RKO (cell line): ENCODE measurements at regions not wholly inside any gene's neighbourhood (a gene's known extent, or its start where the extent isn't known, plus 50 kb on each side); places are given as distances from the start of the nearest gene placed in this dataset.
"Not testable (repeated sequence)": the region's sequence is repeated elsewhere in the genome, so short reads cannot be mapped to it uniquely, and the experiment has no call there.

Experiments
- DNase-seq: peaks from one replicate; pipeline ENCODE4 v3.0.0-alpha.2; 2016; ENCODE audit warnings: low spot score

DNA sequence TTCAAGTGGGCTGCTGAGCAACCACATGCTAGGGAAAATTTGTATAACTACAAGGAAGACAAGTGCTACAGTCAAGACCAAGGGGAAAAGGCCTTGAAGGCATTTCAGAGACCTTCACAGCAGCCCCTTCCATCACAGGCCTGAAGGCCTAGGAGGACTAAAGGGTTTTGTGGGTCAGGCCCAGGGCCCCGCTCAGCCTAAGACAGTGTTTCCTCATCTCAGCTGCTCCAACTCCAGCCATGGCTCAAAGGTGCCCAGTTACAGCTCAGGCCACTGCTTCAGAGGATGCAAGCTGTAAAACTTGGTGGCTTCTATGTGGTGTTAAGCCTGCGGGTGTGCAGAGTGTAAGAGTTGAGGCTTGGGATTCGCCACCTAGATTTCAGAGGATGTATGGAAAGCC lies 260.5 kb downstream of the NXPE2 start:
- no peak for DNase-seq

DNA sequence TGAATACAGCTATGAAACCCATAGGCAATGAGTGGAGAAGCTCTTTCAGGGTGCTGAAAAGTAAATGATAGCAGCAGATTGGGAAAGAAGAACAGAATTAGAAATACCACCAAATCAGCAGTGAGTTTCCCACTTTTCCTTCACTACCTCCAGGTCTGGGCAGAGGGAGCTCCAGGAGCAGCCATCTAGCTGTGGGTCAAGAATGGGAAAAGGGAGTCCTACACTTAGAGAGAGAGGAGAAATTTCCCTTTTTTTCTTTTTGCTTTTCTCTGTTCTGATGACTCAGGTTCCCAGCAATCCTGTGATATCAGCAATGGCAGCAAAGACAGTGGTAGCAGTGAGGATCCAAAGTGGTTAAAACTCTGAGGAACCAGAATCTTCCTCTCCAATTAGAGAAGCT lies 263.9 kb downstream of the NXPE2 start:
- DNase-seq = no peak

DNA sequence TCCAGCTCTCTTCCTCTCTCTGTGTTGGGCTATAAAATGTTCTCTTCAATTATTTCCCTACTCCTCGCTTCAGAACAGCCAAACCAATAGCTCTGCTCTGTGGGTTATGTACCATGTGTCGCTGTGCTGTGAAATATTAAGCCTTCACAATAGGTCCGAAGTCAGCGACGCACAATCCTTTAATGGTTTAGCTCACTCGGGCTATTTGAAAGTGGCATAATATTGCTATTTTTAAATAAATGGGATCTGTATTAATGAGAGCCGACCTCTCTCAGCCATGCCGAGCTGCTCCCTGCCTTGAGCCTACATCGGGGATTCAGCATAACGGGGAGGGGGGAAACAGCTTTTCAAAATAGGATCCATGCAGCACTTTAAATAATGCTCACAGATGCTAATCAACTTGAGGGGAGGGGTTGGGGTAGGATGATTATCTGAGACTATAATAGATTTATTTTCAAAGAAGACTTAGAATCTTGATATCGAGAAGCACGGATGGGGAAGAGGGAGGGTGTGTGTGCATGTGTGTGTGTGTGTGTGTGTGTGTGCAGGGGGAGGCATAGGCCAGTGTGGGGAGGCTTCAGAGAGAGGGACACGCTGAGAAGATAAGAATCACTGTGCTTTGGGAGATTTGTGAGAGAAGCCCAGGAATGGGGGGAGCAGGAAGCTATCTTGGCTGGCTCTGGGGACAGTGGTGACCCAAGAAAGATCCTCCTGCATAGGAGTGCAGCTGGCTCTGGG lies 271.5 kb downstream of the NXPE2 start:
- DNase-seq = no peak

DNA sequence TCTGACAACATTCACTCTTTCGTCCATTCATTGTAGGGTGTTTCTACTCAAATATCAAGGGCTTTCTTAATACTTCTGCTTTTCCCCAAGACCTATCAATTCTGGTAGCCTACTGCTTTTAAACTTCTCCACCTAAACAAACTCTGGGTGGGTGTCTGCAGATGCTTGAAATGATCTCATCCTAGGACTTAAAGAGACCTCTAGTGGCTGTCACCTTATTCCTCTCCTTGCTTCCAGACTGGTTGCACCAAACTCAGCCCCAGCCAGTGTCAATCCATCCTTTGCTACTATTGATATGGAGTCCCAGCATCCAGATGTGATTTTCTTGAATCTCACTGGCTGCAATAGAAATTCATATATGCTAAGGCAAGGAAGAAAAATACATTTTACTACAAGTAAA lies 274.7 kb downstream of the NXPE2 start:
- no peak for DNase-seq

DNA sequence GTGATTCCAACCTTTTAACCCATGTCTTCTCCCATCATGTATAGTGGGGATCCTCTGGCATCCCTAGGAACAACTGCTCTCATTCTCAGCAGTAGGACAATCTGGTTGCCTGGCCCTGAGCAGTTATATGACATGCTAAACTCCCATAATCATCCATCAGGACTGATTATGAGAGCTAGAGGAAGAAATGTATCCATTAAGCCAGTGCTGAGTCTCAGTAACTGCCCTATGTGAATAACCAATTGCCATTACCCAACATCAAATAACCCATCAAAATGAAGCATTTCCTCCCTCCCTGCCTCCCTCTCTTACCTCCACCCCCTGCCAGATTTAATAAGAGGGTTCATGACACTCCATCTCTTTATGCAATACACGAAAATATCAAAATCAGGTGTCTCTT lies 277.6 kb downstream of the NXPE2 start:
- DNase-seq = no peak

DNA sequence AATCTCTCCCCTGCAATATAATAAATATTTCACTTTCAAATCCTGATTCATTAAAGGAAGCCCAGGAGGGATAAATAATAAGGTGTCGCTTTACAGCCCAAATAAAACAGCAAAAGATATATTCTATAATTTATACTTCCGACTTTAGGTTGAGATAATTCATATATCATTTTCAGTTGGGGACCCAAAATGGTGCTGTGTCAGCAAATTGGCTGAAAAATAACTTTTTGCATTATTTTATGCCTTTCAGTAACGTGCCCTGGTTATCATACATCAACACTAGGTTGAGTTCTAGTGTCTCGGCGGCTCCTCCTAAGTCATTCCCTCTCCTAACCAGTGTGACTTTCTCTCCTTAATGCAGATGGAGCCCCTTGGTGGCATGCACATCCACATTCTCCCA lies 278.2 kb downstream of the NXPE2 start:
- DNase-seq = no peak

DNA sequence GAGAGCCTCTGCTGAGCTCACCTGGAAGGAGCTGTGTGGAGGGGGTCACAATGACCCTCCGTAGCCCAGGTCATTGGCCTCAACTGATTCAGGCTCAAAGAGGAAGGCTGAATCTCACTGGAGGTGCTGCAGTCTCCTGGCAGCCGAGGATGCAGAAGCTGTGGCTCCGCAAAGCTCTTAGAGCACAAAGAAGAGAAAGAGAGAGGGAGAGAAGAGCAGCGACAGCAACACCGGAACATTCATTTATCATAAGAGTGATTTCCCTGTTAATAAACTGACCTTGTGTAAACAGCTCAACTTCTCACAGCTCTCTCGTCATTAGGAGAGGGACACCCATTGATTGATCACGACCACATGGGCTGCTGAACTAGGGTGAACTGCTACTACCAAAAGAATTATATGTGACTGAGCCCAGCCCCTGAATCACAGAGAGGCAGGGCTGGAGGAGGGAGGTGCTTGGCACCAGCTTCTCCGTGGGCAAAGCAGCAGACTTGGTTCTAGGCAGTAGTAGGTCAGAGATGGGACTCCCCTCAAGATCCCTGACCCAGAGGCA lies 281.7 kb downstream of the NXPE2 start:
- no peak for DNase-seq

DNA sequence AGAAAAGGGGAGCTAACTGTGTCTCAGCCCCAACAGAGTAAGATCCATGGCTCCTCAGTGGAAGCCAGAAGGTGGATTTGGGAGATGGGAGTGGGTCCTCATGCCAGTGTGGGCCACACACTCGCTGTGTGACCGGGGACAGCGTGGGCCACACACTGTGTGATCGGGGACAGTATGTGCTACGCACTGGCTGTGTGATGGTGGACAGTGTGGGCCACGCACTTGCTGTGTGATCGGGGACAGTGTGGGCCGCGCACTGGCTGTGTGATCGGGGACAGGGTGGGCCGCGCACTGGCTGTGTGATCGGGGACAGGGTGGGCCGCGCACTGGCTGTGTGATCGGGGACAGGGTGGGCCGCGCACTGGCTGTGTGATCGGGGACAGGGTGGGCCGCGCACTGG lies 282.5 kb downstream of the NXPE2 start:
- not testable (repeated sequence) for DNase-seq

DNA sequence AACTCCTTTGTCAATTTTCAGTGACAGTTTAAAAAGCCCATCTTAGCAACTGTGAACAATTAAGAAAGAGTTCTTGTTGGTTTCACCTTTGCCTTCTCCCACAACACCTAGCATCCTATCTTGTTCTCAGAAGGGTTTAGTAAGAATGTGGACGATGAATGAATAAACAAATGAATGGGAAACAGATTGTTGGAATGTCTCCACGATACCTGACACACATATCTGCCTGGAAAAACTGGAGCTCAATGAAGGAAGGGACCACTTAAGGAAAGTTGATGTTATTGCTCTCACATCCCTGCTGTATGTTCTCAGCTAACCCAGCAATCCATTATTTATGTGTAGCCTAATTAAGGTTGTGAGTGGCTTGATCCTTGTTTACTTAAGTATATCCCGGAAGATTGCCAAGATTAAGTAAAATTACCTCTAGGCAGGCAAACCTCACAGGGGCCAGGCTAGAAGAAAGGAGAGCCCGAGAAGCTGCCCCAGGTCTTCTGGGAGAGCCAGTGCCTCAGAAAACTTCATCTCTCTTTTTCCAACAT lies 286.4 kb downstream of the NXPE2 start:
- no peak for DNase-seq

DNA sequence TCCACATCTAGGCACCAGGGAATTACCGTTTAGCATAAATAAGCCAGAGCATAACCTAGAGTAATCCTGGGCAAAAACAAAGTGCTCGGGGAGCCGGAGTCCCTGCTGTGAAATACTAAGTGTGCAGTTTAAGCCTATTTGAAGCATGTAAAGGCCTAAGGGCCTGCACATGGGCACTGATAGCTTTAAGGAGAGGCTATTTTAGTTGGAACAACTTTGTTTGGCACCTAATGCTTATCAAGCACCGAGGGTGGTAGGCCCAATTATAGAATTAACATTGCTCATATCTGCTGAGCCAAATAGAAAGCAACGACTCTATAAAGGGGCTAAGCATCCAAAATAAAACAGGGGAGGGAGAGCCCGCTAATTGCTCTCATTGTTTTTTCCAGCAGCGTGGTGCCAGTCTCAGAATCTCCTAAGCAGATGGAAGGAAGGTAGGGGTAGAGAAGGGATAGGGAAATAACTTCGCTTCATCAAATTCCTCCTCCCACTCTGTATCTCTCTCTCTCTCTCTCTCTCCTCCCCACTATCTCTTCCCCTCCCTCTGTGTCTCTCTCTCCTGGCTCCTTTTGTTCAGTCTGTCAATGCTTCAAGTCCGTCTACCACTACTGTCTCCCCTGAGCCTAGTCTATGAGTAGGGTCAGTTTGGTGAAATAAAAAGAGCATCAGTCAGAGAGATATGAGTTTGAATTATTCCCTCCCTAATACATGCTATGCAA lies 292.8 kb downstream of the NXPE2 start:
- DNase-seq = no peak

DNA sequence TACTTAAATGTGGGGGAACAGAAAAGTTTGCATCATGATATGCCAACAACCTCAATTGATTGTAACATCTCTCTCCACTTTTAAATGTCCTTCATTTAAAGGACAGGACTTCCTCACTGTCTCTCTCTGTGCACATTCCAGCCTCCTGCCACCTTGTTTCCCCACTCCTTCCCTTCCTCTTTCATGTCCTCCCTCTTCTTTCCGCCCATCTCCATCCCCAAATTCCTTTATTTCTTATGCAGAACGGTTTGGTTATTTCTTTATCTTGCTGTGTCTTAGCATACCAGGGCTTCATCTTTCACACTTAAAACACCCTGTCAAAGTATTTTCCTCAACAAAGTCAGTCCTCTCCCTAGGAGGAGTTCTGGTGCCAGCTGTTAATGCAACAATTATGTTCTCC lies 293.8 kb downstream of the NXPE2 start:
- no peak for DNase-seq

DNA sequence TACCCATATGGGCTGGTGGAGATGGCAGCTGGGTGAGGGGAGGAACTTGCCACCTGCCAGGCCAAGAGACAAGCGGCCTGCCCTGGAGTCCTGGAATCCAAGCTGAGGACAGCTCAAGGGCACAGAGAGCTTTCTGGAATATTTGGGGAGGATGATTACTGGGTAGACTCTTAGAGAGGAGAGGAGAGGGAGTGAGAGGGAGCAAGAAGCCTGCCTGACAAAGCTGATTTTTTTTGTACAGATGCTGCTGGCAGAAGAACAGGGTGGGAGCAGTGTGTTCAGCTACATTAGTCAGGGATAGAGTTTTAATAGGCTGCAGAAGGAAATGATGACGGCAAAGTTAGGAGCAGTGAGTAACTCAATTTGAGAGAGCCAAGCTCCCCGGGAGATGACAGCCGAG lies 299.3 kb downstream of the NXPE2 start:
- DNase-seq = no peak

DNA sequence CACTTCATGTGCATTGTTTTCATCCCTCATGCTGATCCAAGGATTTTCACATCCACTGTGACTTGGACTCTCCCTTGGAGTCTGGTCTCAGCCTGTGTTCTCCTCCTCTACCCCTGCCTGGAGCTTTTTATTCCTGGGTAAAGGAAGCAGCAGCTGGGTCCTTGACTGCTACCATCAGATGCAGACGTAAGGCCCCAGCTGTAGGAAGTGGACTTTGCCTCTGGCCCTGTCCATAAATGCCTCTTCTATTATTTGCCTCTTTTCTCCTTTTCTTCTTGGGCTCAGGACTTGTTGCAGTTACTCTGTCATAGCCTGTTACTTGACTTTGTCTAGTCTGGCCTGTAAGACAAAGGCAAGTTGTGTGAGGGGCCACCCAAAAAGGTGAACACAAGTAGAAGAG lies 303.8 kb downstream of the NXPE2 start:
- no peak for DNase-seq

DNA sequence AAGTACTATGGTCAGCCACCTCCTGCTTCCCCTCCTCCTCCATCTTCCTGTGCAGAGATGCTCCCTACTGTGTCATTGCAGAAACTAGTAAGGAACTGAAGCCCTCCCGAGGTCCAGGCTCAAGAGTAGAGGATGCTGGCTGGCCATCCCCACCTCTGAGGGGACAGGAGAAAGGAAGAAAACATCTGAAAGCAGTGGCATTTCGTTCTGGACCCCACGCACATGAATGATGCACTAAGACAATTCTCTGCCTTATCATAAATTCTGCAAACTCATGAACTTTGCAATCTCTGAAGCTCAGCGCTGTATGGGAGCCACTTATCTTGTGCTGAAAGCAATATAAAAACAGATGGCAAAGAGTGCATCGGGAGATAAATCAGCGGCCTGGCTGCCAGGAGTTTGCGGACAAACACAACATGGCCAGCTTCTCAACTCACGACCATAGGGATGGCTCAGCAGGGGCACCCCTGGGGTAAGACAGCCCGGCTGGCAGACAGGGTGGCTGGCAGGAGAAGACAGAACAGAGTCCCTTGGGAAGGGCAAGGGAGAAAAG lies 306.4 kb downstream of the NXPE2 start:
- no peak for DNase-seq

DNA sequence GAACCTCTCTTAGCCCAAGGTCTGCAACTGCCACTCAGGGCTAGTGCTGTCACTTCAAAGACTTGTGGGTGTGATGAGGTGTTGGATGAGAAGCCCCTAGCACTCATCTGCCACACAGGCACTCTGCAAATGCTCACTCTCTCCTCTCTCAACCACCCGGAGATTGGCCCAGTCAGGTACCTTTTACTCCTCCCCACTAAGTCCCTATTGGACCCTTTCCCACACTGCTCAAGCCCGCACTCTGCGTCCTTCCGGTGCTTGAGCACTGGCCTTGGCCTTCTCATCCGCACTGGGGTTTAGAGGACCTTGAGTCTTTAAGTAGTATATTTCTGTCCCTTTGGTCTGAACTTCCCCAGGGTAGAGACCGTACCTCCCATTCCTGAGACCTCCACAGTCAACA lies 308.0 kb downstream of the NXPE2 start:
- DNase-seq = no peak

DNA sequence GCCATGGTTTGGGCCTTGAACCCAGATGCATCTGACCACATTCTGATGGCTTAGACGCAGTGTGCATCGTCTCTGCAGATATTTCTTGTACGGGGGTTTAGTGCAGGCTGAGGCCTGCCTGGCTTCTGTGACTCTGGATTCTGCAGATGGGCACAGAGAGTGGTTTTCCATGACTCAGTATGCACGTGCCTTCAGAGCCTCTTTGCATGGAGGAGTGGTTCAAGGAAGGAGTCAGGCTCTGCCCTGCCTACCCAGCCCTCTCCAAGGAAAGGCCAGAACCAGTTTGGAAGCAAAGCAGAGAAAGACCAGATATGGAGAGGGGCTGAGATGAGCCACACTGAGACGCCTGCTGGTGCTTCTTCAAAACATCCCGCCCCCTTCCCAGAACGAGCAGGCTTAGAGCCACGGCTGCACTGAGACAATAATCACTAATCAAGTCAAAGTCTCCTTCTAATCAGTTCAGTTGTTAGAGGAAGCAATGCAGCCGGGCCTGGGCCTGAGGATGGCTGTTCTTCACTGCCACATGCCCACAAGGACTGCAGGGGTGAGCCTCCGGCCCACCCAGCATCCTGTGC lies 308.9 kb downstream of the NXPE2 start:
- no peak for DNase-seq

DNA sequence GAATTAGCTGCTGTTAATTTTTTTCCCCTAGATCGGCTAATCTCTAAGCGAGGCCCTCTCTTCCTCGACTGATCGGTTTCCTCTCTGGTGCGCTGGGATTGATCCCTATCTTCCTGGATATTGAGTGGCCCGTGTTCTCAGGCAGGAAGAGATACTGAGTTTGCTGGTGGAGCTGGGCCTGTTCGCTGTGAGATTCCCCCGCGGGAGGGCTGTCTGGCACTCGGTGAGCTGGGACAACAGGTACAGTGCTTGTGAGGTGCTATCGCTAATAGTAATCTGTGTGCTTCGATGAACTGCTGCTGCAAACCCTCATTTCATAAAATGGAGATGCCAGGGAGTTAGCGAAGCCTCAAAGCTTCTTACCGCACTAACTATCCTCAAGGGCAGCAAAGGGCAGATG lies 310.3 kb downstream of the NXPE2 start:
- DNase-seq = no peak

DNA sequence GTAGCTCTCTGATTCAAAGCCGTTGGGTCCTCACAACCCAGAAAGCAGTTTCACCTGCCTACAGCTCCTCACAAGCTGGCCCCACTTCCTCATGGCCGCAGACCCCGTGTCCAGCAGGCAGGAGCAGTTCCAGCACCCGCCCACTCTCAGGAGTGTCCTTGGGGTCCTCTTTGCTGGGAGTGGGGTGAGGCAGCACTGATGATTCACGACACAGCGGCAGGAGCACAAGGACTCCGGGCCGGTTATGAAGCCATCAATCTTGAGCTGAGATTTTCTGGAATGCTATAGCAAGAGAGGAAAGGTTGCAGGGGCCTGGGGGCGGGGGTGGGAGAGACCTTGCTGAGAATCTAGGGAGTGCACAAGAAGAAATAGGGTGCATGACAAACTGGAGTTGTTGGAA lies 311.2 kb downstream of the NXPE2 start:
- DNase-seq = no peak

DNA sequence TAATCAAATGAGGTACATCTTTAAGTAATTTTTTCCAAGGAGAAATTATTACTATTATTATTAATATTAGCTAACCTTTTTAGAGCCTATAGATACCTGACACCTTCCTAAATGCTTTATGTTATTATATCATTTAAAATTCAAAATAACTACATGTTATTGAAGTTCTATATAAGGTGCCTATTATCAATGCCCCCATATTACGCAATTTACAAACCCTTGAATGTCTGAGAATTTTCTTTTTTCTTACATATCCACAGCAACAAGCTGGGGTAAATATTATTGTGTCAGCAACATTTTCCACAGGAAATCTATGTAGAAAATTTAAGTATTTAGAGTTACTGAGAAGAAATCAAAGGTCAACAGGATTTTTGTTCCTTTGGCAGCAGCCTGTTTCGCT lies 327.3 kb downstream of the NXPE2 start:
- no peak for DNase-seq

DNA sequence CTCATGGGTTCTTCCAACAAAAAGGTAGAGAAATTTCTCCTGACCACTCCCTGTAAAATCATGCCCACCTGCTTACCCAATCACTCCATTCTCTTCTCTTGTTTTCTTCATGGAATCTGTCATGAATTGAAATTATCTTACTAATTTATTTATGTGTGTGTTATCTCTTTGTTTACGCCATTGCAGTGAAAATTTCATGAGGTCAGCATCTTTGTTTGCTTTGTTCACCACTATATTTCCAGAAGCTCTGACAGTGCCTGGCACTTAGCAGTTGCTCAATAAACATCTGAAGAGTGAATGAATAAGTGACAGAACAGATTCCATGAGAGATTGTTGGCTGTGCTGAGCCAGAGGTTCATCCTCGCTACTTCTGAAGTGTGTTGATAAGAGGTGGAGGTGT lies 329.5 kb downstream of the NXPE2 start:
- no peak for DNase-seq

DNA sequence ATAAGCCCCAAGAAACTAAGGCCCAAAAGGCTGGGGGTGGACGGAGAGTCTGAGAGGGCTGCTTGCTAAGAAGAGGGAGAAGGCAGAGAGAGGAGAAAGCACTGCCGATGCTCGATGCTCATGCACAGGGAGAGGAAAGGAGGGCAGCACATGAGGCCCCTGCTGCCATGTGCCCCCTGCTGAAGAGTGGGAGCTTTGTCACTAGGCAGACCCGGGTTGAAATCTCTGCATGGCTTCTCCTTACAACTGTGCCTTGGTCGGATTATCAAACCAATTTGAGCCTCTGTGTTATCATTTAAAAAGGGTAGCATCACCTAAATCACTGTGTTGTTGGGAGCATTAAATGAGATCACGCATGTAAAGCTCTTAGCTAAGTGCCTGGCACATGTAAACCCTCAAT lies 330.5 kb downstream of the NXPE2 start:
- DNase-seq = no peak

DNA sequence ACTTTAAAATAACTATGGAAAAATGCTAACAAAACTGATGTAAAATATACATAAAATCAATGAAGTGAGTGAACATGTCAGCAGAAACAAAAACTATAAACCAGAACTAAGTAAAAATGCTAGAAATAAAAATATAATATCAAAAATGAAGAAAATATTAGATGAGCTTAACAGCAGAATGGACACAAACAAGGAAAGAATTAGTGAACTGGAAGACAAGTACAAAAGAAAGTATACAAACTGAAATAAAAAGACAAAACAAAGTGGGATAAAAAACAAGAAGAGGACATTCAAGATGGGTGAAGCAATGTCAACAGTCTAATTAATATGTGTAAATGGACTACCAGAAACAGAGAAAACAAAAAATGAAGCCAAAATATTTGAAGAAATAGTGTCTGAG lies 339.2 kb downstream of the NXPE2 start:
- DNase-seq = no peak

DNA sequence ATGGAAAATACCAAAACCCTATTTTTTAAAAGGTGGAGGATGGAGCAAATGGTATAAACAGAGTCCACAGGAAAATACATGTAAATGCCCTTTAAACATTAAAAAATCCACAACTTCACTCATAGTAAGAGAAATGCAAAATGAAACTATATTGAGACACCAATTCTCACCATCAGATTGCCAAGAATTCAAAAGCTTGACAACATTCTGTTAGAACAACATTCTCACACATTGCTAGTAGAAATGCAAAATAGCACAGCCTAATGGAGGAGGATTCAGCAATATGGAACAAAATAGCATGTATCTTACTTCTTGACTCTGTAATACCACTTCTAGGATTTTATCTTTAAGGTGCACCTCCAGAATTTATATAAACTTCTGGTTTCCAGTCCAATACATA lies 351.8 kb downstream of the NXPE2 start:
- no peak for DNase-seq
